Epithelial cell of proximal tubule (primary cell): ENCODE measurements at regions not wholly inside any gene's neighbourhood (a gene's known extent, or its start where the extent isn't known, plus 50 kb on each side); places are given as distances from the start of the nearest gene placed in this dataset.
"Not testable (repeated sequence)": the region's sequence is repeated elsewhere in the genome, so short reads cannot be mapped to it uniquely, and the experiment has no call there.

Source experiments
- DNase-seq: peaks from one replicate; pipeline ENCODE4 v3.0.0-alpha.2; 2011; ENCODE audit warnings: low read depth
- H3K4me3 ChIP-seq: 2 replicates; pipeline ENCODE4 v1.5.1; 2011; ENCODE audit warnings: low read depth, mild to moderate bottlenecking, low read length
- CTCF ChIP-seq: conservative IDR thresholded peaks from 2 replicates; pipeline ENCODE4 v1.5.1; 2012; ENCODE audit warnings: low read depth, mild to moderate bottlenecking, low read length

GRCh38 chr13:37476874-37477273 lies 121.7 kb downstream of the POSTN start:
- no peak for DNase-seq
- no peak for TF ChIP-seq CTCF
- no peak overlapping the region for H3K4me3 ChIP-seq

- DNase-seq: no peak
- TF ChIP-seq CTCF: no peak
- H3K4me3 ChIP-seq: no peak overlapping the region
Observed at GRCh38 chr13:37475966-37476365, 122.6 kb downstream of the POSTN start.

- TF ChIP-seq CTCF: no peak
- no peak for DNase-seq
- H3K4me3 ChIP-seq: no peak overlapping the region
Observed at GRCh38 chr13:37475151-37475550, 123.4 kb downstream of the POSTN start.

GRCh38 chr13:37473035-37473434 lies 125.5 kb downstream of the POSTN start:
- no peak for DNase-seq
- no peak overlapping the region for H3K4me3 ChIP-seq
- peak; percentile 28 for TF ChIP-seq CTCF

- H3K4me3 ChIP-seq, DNase-seq: not testable (repeated sequence)
Observed at GRCh38 chr13:37472266-37472665, 126.3 kb downstream of the POSTN start.

GRCh38 chr13:37460166-37460565 lies 138.4 kb downstream of the POSTN start:
- no peak for DNase-seq
- TF ChIP-seq CTCF: no peak
- H3K4me3 ChIP-seq: no peak overlapping the region

GRCh38 chr13:37457612-37458011 lies 141.0 kb downstream of the POSTN start:
- TF ChIP-seq CTCF: no peak
- no peak for DNase-seq
- no peak overlapping the region for H3K4me3 ChIP-seq

- no peak overlapping the region for H3K4me3 ChIP-seq
- no peak for TF ChIP-seq CTCF
- DNase-seq: no peak
Observed at GRCh38 chr13:37456506-37456905, 142.1 kb downstream of the POSTN start.
